ENCODE measurements at regions not wholly inside any gene's neighbourhood (a gene's known extent, or its start where the extent isn't known, plus 50 kb on each side); places are given as distances from the start of the nearest gene placed in this dataset.

- Mint-ChIP-seq H3K27me3 (peaks cover 13 to 56% (median 51%) of the 10 kb centered on the region in 5 donors), H3K9me3 (no peaks in the 10 kb centered on the region), H3K4me3 (no peak overlapping the region), H3K27ac (no peak overlapping the region), H3K4me1 (peaks cover 0 to 9% (median 0%) of the 10 kb centered on the region in 7 donors), H3K36me3 (no peaks in the 10 kb centered on the region)
- H3K4me1 ChIP-seq (ENCODE audit: control insufficient read depth in 2 of 2, insufficient read depth in 2 of 2, low read length in 2 of 2): no peaks in the 10 kb centered on the region
- no peaks in the 10 kb centered on the region for H3K27me3 ChIP-seq (ENCODE audit: control insufficient read depth in 2 of 2, insufficient read depth in 2 of 2, low read length in 2 of 2)
- no peak for DNase-seq
- CTCF ChIA-PET: no interaction called here
- H3K36me3 ChIP-seq (ENCODE audit: control insufficient read depth in 2 of 3, insufficient read depth in 3 of 3, low read length in 3 of 3): no peaks in the 10 kb centered on the region
- no peak overlapping the region for H3K4me3 ChIP-seq (ENCODE audit: low read length)
- intact Hi-C loops (cut with micrococcal nuclease): no loop called here
- no peak for ATAC-seq
- POLR2A ChIA-PET: no interaction called here
- H3K27ac ChIP-seq (ENCODE audit: low read depth, low read length): no peak overlapping the region
- no peaks in the 10 kb centered on the region for H3K9me3 ChIP-seq (ENCODE audit: control insufficient read depth in 2 of 3, low read length in 3 of 3)
These were observed 57.3 kb upstream of the IRS2 start for GRCh38 chr13:109843695-109844094.

- no peak overlapping the region for H3K4me3 Mint-ChIP-seq
- H3K36me3 Mint-ChIP-seq: no peaks in the 10 kb centered on the region
- Histone ChIP-seq H3K36me3 (ENCODE audit: control insufficient read depth in 2 of 3, insufficient read depth in 3 of 3, low read length in 3 of 3) (no peaks in the 10 kb centered on the region), H3K27me3 (ENCODE audit: control insufficient read depth in 2 of 2, insufficient read depth in 2 of 2, low read length in 2 of 2) (no peaks in the 10 kb centered on the region), H3K4me3 (ENCODE audit: low read length) (no peak overlapping the region), H3K27ac (ENCODE audit: low read depth, low read length) (no peak overlapping the region), H3K9me3 (ENCODE audit: control insufficient read depth in 2 of 3, low read length in 3 of 3) (no peaks in the 10 kb centered on the region), H3K4me1 (ENCODE audit: control insufficient read depth in 2 of 2, insufficient read depth in 2 of 2, low read length in 2 of 2) (no peaks in the 10 kb centered on the region)
- intact Hi-C loops (cut with micrococcal nuclease): no loop called here
- ChIA-PET CTCF (no interaction called here), POLR2A (interaction anchor here (0.6 kb wide), 1 partner anchor 18 kb away, joined by 3 read pairs; no protein-coding TSS in a partner anchor)
- no peak overlapping the region for H3K27ac Mint-ChIP-seq
- ATAC-seq: no peak
- no peaks in the 10 kb centered on the region for H3K9me3 Mint-ChIP-seq
- peaks cover 0 to 9% (median 0%) of the 10 kb centered on the region in 7 donors for H3K4me1 Mint-ChIP-seq
- no peak for DNase-seq
- peaks cover 13 to 57% (median 50%) of the 10 kb centered on the region in 5 donors for H3K27me3 Mint-ChIP-seq
These were observed 56.0 kb upstream of the IRS2 start for GRCh38 chr13:109842212-109842920.

DNA sequence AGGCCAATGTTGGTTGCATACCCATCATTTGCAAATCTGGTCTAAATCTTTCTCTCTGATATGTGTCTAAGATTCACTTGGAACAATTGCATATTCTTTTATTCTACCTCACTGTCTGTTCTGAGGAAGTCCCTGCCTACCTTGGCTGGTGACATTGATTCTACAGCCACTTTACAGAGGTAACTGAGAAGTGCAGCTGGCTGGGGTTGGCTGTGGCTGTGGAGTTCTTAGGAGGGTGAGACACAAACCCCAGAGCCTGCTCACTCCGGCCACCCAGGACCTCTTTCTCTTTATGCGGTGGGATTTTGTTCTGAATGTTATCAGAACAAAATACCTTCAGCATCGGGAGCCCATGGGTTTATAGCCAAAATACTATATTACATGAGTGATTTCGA lies 54.5 kb upstream of the IRS2 start:
- Mint-ChIP-seq H3K9me3 (no peaks in the 10 kb centered on the region), H3K4me3 (no peak overlapping the region), H3K36me3 (no peaks in the 10 kb centered on the region), H3K27me3 (peaks cover 8 to 55% (median 41%) of the 10 kb centered on the region in 5 donors), H3K27ac (no peak overlapping the region), H3K4me1 (peaks cover 0 to 9% (median 0%) of the 10 kb centered on the region in 7 donors)
- DNase-seq: no peak
- Histone ChIP-seq H3K27ac (ENCODE audit: low read depth, low read length) (no peak overlapping the region), H3K4me1 (ENCODE audit: control insufficient read depth in 2 of 2, insufficient read depth in 2 of 2, low read length in 2 of 2) (no peaks in the 10 kb centered on the region), H3K36me3 (ENCODE audit: control insufficient read depth in 2 of 3, insufficient read depth in 3 of 3, low read length in 3 of 3) (no peaks in the 10 kb centered on the region), H3K9me3 (ENCODE audit: control insufficient read depth in 2 of 3, low read length in 3 of 3) (no peaks in the 10 kb centered on the region), H3K4me3 (ENCODE audit: low read length) (no peak overlapping the region), H3K27me3 (ENCODE audit: control insufficient read depth in 2 of 2, insufficient read depth in 2 of 2, low read length in 2 of 2) (no peaks in the 10 kb centered on the region)
- CTCF ChIA-PET: no interaction called here
- ATAC-seq: no peak
- intact Hi-C loops (cut with micrococcal nuclease): no loop called here
- POLR2A ChIA-PET: no interaction called here

DNA sequence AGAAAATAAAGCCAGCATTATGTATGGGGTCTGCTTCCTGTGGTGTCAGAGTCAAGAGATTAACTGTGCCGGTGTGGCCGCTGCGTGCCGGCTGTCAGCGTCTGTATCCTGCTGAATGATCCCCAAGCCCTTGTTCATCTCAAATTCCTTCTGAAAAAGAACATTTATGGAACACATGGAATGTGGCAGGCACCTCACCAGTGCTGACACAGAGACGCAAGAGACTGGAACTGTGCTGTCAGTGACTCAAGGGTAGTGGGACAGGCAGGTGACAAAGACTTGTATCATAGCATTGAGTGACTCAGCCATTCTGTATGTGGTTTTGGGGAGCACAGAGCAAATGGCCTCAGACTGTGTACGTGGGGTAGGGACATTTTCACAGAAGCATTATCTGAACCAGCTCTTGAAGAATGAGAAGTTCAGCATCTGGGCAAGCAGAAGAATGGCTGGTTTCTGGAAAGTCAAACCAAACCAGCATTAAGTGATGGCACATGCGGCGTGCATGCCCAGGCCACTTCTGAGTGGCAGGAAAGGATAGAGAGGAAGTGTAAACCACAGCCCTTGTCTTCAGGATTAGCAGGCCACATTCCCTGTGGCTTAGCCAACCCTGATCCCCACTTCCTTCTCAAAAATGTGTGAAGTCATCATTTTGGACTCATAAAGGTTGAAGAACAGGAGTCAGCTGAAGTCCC lies 54.0 kb upstream of the IRS2 start:
- H3K27me3 Mint-ChIP-seq: peaks cover 8 to 58% (median 44%) of the 10 kb centered on the region in 5 donors
- POLR2A ChIA-PET: no interaction called here
- H3K27ac Mint-ChIP-seq: no peak overlapping the region
- intact Hi-C loops (cut with micrococcal nuclease): no loop called here
- peak; percentile 53 for ATAC-seq
- H3K36me3 Mint-ChIP-seq: no peaks in the 10 kb centered on the region
- Histone ChIP-seq H3K27ac (ENCODE audit: low read depth, low read length) (no peak overlapping the region), H3K4me1 (ENCODE audit: control insufficient read depth in 2 of 2, insufficient read depth in 2 of 2, low read length in 2 of 2) (no peaks in the 10 kb centered on the region), H3K9me3 (ENCODE audit: control insufficient read depth in 2 of 3, low read length in 3 of 3) (no peaks in the 10 kb centered on the region), H3K4me3 (ENCODE audit: low read length) (no peak overlapping the region), H3K27me3 (ENCODE audit: control insufficient read depth in 2 of 2, insufficient read depth in 2 of 2, low read length in 2 of 2) (no peaks in the 10 kb centered on the region), H3K36me3 (ENCODE audit: control insufficient read depth in 2 of 3, insufficient read depth in 3 of 3, low read length in 3 of 3) (no peaks in the 10 kb centered on the region)
- no peak overlapping the region for H3K4me3 Mint-ChIP-seq
- peaks cover 0 to 1% (median 0%) of the 10 kb centered on the region in 11 donors for H3K9me3 Mint-ChIP-seq
- DNase-seq: no peak
- CTCF ChIA-PET: no interaction called here
- peaks cover 0 to 9% (median 0%) of the 10 kb centered on the region in 7 donors for H3K4me1 Mint-ChIP-seq

- H3K4me1 ChIP-seq (ENCODE audit: control insufficient read depth in 2 of 2, insufficient read depth in 2 of 2, low read length in 2 of 2): no peaks in the 10 kb centered on the region
- no peaks in the 10 kb centered on the region for H3K9me3 ChIP-seq (ENCODE audit: control insufficient read depth in 2 of 3, low read length in 3 of 3)
- Mint-ChIP-seq H3K4me3 (no peak overlapping the region), H3K36me3 (peaks cover 0 to 4% (median 0%) of the 10 kb centered on the region in 5 donors), H3K4me1 (peaks cover 0 to 9% (median 0%) of the 10 kb centered on the region in 7 donors), H3K9me3 (peaks cover 0 to 1% (median 0%) of the 10 kb centered on the region in 11 donors), H3K27ac (peak overlapping the region in 1 of 9 donors; percentile 25), H3K27me3 (peaks cover 12 to 61% (median 39%) of the 10 kb centered on the region in 5 donors)
- ChIA-PET POLR2A (no interaction called here), CTCF (no interaction called here)
- DNase-seq (no peak), ATAC-seq (no peak)
- no peak overlapping the region for H3K27ac ChIP-seq (ENCODE audit: low read depth, low read length)
- no peaks in the 10 kb centered on the region for H3K36me3 ChIP-seq (ENCODE audit: control insufficient read depth in 2 of 3, insufficient read depth in 3 of 3, low read length in 3 of 3)
- intact Hi-C loops (cut with micrococcal nuclease): no loop called here
- H3K27me3 ChIP-seq (ENCODE audit: control insufficient read depth in 2 of 2, insufficient read depth in 2 of 2, low read length in 2 of 2): no peaks in the 10 kb centered on the region
- H3K4me3 ChIP-seq (ENCODE audit: low read length): no peak overlapping the region
These were observed 50.5 kb upstream of the IRS2 start for GRCh38 chr13:109836629-109837607.
